ENCODE measurements at regions not wholly inside any gene's neighbourhood (a gene's known extent, or its start where the extent isn't known, plus 50 kb on each side); places are given as distances from the start of the nearest gene placed in this dataset.

DNA sequence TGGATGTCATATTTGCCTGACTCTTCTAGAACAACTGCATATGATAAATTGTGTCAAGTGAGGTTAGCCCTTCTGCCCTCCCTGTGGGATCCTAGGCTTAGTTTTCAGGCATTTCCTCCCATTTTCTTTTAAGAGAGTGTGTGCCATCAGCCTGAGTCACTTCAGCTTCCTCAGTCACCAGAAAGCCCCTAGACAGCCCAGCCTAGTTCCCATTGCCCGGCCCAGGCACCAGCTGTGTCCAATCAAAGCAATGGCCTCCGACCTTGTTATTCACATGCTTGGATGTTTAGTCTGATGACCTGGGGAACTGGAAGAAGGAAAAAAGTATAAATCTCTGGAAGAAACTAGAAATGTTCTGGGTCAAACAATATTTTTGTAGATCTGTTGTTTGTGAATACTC, 221.9 kb upstream of the LRIG1 start:
- ChIA-PET CTCF (no interaction called here), POLR2A (no interaction called here)
- TF ChIP-seq ELF4 (IDR thresholded peaks at IDR 0.05) (no peak), HDGF (IDR thresholded peaks at IDR 0.05; ENCODE audit: borderline replicate concordance) (no peak), LEF1 (IDR thresholded peaks at IDR 0.05; ENCODE audit: borderline replicate concordance) (no peak), NFRKB (IDR thresholded peaks at IDR 0.05) (no peak), CTBP1 (IDR thresholded peaks at IDR 0.05; ENCODE audit: borderline replicate concordance) (no peak), L3MBTL2 (conservative IDR thresholded peaks at IDR 0.05) (no peak), FOXK2 (IDR thresholded peaks at IDR 0.05) (no peak), ARNT (IDR thresholded peaks at IDR 0.05) (no peak), TARDBP (IDR thresholded peaks at IDR 0.05) (no peak), ZNF384 (IDR thresholded peaks at IDR 0.05) (no peak), SP1 (IDR thresholded peaks at IDR 0.05) (no peak), BHLHE40 (IDR thresholded peaks at IDR 0.05; ENCODE audit: borderline replicate concordance) (no peak), FOXM1 (IDR thresholded peaks at IDR 0.05; ENCODE audit: borderline replicate concordance) (no peak)
- TF ChIP-seq, protein P1, sequence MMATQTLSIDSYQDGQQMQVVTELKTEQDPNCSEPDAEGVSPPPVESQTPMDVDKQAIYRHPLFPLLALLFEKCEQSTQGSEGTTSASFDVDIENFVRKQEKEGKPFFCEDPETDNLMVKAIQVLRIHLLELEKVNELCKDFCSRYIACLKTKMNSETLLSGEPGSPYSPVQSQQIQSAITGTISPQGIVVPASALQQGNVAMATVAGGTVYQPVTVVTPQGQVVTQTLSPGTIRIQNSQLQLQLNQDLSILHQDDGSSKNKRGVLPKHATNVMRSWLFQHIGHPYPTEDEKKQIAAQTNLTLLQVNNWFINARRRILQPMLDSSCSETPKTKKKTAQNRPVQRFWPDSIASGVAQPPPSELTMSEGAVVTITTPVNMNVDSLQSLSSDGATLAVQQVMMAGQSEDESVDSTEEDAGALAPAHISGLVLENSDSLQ (IDR thresholded peaks at IDR 0.05), result no peak
- DNase-seq (ENCODE audit: extremely low spot score), result no peak

- ChIA-PET CTCF (no interaction called here), POLR2A (no interaction called here)
- no peak for TF ChIP-seq BHLHE40 (IDR thresholded peaks at IDR 0.05; ENCODE audit: borderline replicate concordance)
- TF ChIP-seq SUZ12 (IDR thresholded peaks at IDR 0.05), result no peak
- TF ChIP-seq ELF4 (IDR thresholded peaks at IDR 0.05), result no peak
- no peak for TF ChIP-seq SP1 (IDR thresholded peaks at IDR 0.05)
- TF ChIP-seq FOXM1 (IDR thresholded peaks at IDR 0.05; ENCODE audit: borderline replicate concordance), result no peak
- no peak for TF ChIP-seq L3MBTL2 (conservative IDR thresholded peaks at IDR 0.05)
- TF ChIP-seq CTBP1 (IDR thresholded peaks at IDR 0.05; ENCODE audit: borderline replicate concordance), result no peak
- TF ChIP-seq ZNF384 (IDR thresholded peaks at IDR 0.05), result no peak
- TF ChIP-seq NFRKB (IDR thresholded peaks at IDR 0.05), result no peak
- DNase-seq (ENCODE audit: extremely low spot score), result no peak
Observed at GRCh38 chr3:66723231-66723630, 222.4 kb upstream of the LRIG1 start.

DNA sequence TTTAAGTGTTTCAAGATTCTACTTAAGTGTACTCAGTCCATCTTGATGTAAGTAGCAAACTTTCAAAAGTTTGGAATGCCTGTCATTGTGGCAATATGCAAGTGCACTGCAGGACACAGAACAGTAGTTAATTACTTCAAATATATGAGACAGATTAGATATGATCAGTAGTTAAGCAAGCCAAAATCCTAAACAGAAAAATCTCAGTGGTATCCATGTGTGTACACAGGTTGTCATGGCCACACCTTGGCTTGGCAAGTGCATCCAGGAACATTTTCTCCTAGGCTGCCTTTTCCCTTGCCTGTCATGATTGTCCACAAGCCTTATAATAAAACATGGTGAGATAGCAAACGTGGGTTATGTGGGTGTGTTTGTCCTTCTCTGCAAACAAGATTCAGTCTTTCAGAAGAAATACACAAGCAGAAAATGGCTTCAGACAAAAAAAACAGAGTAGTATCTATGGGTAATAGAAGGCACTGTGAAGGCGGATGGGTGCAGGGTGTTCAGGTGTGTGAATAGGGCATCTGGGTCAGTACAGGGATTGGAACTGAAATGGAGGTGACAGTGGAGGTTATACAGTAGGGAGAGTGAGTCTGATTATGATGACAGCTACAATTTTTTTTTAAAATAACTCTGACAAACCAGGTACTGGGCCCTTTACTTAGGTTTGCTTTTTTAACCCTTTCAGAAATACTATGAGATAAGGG, 229.0 kb upstream of the LRIG1 start:
- TF ChIP-seq FOXA1 (IDR thresholded peaks at IDR 0.05) (no peak), TARDBP (IDR thresholded peaks at IDR 0.05) (no peak), SUZ12 (IDR thresholded peaks at IDR 0.05) (no peak), FOXM1 (IDR thresholded peaks at IDR 0.05; ENCODE audit: borderline replicate concordance) (no peak), BHLHE40 (IDR thresholded peaks at IDR 0.05; ENCODE audit: borderline replicate concordance) (no peak), HDGF (IDR thresholded peaks at IDR 0.05; ENCODE audit: borderline replicate concordance) (no peak), SP1 (IDR thresholded peaks at IDR 0.05) (no peak)
- TF ChIP-seq, protein P1 (IDR thresholded peaks at IDR 0.05), result no peak
- CTCF ChIA-PET, result no interaction called here
- no peak for DNase-seq (ENCODE audit: extremely low spot score)
- POLR2A ChIA-PET, result no interaction called here

- no peak for TF ChIP-seq FOXM1 (IDR thresholded peaks at IDR 0.05; ENCODE audit: borderline replicate concordance)
- ChIA-PET CTCF (no interaction called here), POLR2A (no interaction called here)
- DNase-seq (ENCODE audit: extremely low spot score), result no peak
Observed at GRCh38 chr3:66738625-66739365, 238.0 kb upstream of the LRIG1 start.

- ChIA-PET CTCF (no interaction called here), POLR2A (no interaction called here)
- DNase-seq (ENCODE audit: extremely low spot score), result no peak
- no peak for TF ChIP-seq ELF4 (IDR thresholded peaks at IDR 0.05)
- TF ChIP-seq TARDBP (IDR thresholded peaks at IDR 0.05), result no peak
- no peak for TF ChIP-seq BHLHE40 (IDR thresholded peaks at IDR 0.05; ENCODE audit: borderline replicate concordance)
- TF ChIP-seq LEF1 (IDR thresholded peaks at IDR 0.05; ENCODE audit: borderline replicate concordance), result no peak
- TF ChIP-seq ARNT (IDR thresholded peaks at IDR 0.05), result no peak
Observed at GRCh38 chr3:66740260-66740659, 239.4 kb upstream of the LRIG1 start.

- ChIA-PET CTCF (no interaction called here), POLR2A (no interaction called here)
- no peak for DNase-seq (ENCODE audit: extremely low spot score)
- no peak for TF ChIP-seq FOXK2 (IDR thresholded peaks at IDR 0.05)
- no peak for TF ChIP-seq BHLHE40 (IDR thresholded peaks at IDR 0.05; ENCODE audit: borderline replicate concordance)
Observed at GRCh38 chr3:66744521-66744920, 243.7 kb upstream of the LRIG1 start.

GRCh38 chr3:66744986-66745385, 244.2 kb upstream of the LRIG1 start:
- ChIA-PET CTCF (no interaction called here), POLR2A (no interaction called here)
- no peak for DNase-seq (ENCODE audit: extremely low spot score)
- no peak for TF ChIP-seq SP1 (IDR thresholded peaks at IDR 0.05)
- no peak for TF ChIP-seq NFRKB (IDR thresholded peaks at IDR 0.05)
- TF ChIP-seq FOXK2 (IDR thresholded peaks at IDR 0.05), result no peak

DNA sequence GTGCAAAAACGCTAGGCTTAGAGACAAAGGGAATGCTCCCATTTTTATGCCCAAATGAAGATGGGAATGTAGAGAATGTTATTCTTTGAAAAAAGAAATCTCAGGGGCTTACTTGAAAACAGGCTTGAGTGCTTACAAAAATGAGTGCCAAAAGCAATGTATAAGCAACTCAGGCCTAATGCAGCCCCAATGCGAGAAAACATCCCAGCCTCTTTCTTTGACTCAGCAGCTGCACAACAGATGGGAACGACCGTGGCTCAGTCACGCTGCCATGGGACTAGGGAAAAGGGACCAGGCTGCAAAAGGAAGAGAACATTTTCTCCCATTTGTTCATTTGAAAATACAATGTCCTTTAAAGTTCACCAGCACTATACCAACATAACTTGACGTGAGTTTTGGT, 246.4 kb upstream of the LRIG1 start:
- TF ChIP-seq BHLHE40 (IDR thresholded peaks at IDR 0.05; ENCODE audit: borderline replicate concordance) (no peak), FOXA1 (IDR thresholded peaks at IDR 0.05) (no peak), ARNT (IDR thresholded peaks at IDR 0.05) (no peak), CTBP1 (IDR thresholded peaks at IDR 0.05; ENCODE audit: borderline replicate concordance) (no peak), LEF1 (IDR thresholded peaks at IDR 0.05; ENCODE audit: borderline replicate concordance) (no peak), SP1 (IDR thresholded peaks at IDR 0.05) (no peak), SUZ12 (IDR thresholded peaks at IDR 0.05) (no peak), TARDBP (IDR thresholded peaks at IDR 0.05) (no peak), L3MBTL2 (conservative IDR thresholded peaks at IDR 0.05) (no peak), NFRKB (IDR thresholded peaks at IDR 0.05) (no peak), HDGF (IDR thresholded peaks at IDR 0.05; ENCODE audit: borderline replicate concordance) (no peak), ELF4 (IDR thresholded peaks at IDR 0.05) (no peak), FOXK2 (IDR thresholded peaks at IDR 0.05) (no peak), ZNF384 (IDR thresholded peaks at IDR 0.05) (no peak), FOXM1 (IDR thresholded peaks at IDR 0.05; ENCODE audit: borderline replicate concordance) (no peak)
- TF ChIP-seq, protein P1 (IDR thresholded peaks at IDR 0.05), result no peak
- CTCF ChIA-PET, result no interaction called here
- POLR2A ChIA-PET, result no interaction called here
- no peak for DNase-seq (ENCODE audit: extremely low spot score)
